GM10248 (cell line): ENCODE measurements at regions not wholly inside any gene's neighbourhood (a gene's known extent, or its start where the extent isn't known, plus 50 kb on each side); places are given as distances from the start of the nearest gene placed in this dataset.

Source experiments
- CTCF ChIA-PET: fragments of 300-600 bp; sonication (Branson Sonifier 250); formaldehyde crosslinking; extraction: SDS; loops from one replicate; lab custom pipeline; 2021; ENCODE audit warnings: antibody characterized with exemption; lab: Yijun Ruan, JAX
- POLR2A ChIA-PET: fragments of 350-650 bp; sonication (Branson Sonifier 250); formaldehyde crosslinking; extraction: SDS; loops from one replicate; lab custom pipeline; 2020; ENCODE audit warnings: antibody characterized with exemption; lab: Yijun Ruan, JAX
- DNase-seq: peaks from one replicate; pipeline ENCODE4 v3.0.0; 2012; ENCODE audit errors: extremely low spot score
- CTCF ChIP-seq: IDR thresholded peaks from 2 replicates; pipeline ENCODE4 v1.5.1; 2012; ENCODE audit warnings: mild to moderate bottlenecking, low read depth; ENCODE audit errors: extremely low read depth, missing control alignments, control extremely low read depth

GRCh38 chr6:23055523-23055922 lies 486.2 kb downstream of the HDGFL1 start:
- ChIA-PET POLR2A (no interaction called here), CTCF (no interaction called here)
- DNase-seq, result no peak
- no peak for TF ChIP-seq CTCF

- TF ChIP-seq CTCF, result no peak
- DNase-seq, result no peak
- ChIA-PET CTCF (no interaction called here), POLR2A (no interaction called here)
These were observed 504.5 kb downstream of the HDGFL1 start for GRCh38 chr6:23073821-23074220.

GRCh38 chr6:23077772-23078171 lies 508.4 kb downstream of the HDGFL1 start:
- CTCF ChIA-PET, result interaction anchor here (1.3 kb wide), 2 partner anchors 10 to 292 kb away, joined by 3 to 4 read pairs; no protein-coding TSS in a partner anchor
- POLR2A ChIA-PET, result no interaction called here
- TF ChIP-seq CTCF, result no peak
- no peak for DNase-seq

- DNase-seq, result no peak
- POLR2A ChIA-PET, result no interaction called here
- TF ChIP-seq CTCF, result no peak
- CTCF ChIA-PET, result no interaction called here
These were observed 512.3 kb downstream of the HDGFL1 start for GRCh38 chr6:23081701-23082100.

- TF ChIP-seq CTCF, result no peak
- no peak for DNase-seq
- CTCF ChIA-PET, result no interaction called here
- POLR2A ChIA-PET, result no interaction called here
These were observed 516.7 kb downstream of the HDGFL1 start for GRCh38 chr6:23086100-23086499.

GRCh38 chr6:23087471-23087870 lies 518.1 kb downstream of the HDGFL1 start:
- CTCF ChIA-PET, result interaction anchor here (0.9 to 1.5 kb wide), 3 partner anchors 11 to 62 kb away, joined by 3 to 4 read pairs (median 4); no protein-coding TSS in a partner anchor
- no peak for TF ChIP-seq CTCF
- POLR2A ChIA-PET, result no interaction called here
- no peak for DNase-seq
